Testis (tissue), 2 donors: ENCODE measurements at regions not wholly inside any gene's neighbourhood (a gene's known extent, or its start where the extent isn't known, plus 50 kb on each side); places are given as distances from the start of the nearest gene placed in this dataset.

Experiments used
- DNase-seq: peaks from one replicate; pipeline ENCODE4 v3.0.0-alpha.2; 2019
- H3K27ac ChIP-seq, 2 donors: fragments of 200-600 bp; sonication (generic); one replicate each; pipeline ENCODE4 v1.5.1; 2019
- H3K27me3 ChIP-seq: fragments of 200-600 bp; sonication (generic); one replicate; pipeline ENCODE4 v1.5.1; 2019
- H3K36me3 ChIP-seq: fragments of 200-600 bp; sonication (generic); one replicate; pipeline ENCODE4 v1.5.1; 2017; ENCODE audit warnings: low read depth; ENCODE audit errors: missing control alignments
- H3K4me1 ChIP-seq: fragments of 200-600 bp; sonication (generic); one replicate; pipeline ENCODE4 v1.5.1; 2019
- H3K4me3 ChIP-seq, 2 donors: fragments of 200-600 bp; sonication (generic); one replicate each; pipeline ENCODE4 v1.5.1; 2017 to 2019
- H3K9me3 ChIP-seq: fragments of 200-600 bp; sonication (generic); one replicate; pipeline ENCODE4 v1.5.1; 2017
- POLR2A ChIP-seq: fragments of 450-650 bp; IDR thresholded peaks from one replicate; pipeline ENCODE4 v1.6.1; 2017; ENCODE audit warnings: antibody characterized with exemption, mild to moderate bottlenecking, moderate library complexity
- WGBS, 2 donors: methylation state at CpG; one replicate each; pipeline ENCODE4 v1.1.5; 2018; 5-methylcytosine and 5-hydroxymethylcytosine counted together
- intact Hi-C: fragments of 100-400 bp; cut with DNase I; formaldehyde crosslinking; loops from one replicate; pipeline ENCODE4 v1.15.1; 2023; ENCODE audit warnings: low total_unique reads
- TF ChIP-seq, protein P1 (sequence below), 3 experiments: fragments of 450-650 bp in 2 of 3; fragments of 200-600 bp in 1 of 3; sonication (generic) in 1 of 3; IDR thresholded peaks; one replicate each; pipeline ENCODE4 v1.5.1; 2016 to 2019; ENCODE audit warnings: antibody characterized with exemption in 3 of 3, mild to moderate bottlenecking in 2 of 3, moderate library complexity in 1 of 3

DNA sequence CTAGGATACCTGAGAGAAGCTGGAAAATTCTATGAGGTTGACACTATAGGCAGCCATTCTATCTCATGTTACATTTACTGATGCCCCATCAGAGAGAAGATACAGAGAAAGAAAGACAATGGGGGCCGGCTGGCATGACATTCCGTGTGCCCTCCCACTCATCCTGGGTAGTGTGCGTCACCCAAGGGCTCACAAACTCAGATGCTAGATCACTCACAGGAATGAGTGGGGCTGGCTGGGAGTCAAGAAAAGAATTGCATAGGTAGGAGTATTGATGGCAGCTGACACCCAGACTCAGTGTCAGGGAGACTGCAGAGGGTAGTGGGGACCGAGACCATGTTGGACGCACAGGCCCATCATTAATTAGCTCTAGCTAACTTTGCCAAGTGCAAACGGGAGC, 1113.5 kb upstream of the AUTS2 start:
- H3K4me1 ChIP-seq = no peaks in the 10 kb centered on the region
- no peak for DNase-seq
- no peak overlapping the region for H3K4me3 ChIP-seq
- H3K27ac ChIP-seq = no peak overlapping the region
- no peaks in the 10 kb centered on the region for H3K36me3 ChIP-seq
- TF ChIP-seq, protein P1, sequence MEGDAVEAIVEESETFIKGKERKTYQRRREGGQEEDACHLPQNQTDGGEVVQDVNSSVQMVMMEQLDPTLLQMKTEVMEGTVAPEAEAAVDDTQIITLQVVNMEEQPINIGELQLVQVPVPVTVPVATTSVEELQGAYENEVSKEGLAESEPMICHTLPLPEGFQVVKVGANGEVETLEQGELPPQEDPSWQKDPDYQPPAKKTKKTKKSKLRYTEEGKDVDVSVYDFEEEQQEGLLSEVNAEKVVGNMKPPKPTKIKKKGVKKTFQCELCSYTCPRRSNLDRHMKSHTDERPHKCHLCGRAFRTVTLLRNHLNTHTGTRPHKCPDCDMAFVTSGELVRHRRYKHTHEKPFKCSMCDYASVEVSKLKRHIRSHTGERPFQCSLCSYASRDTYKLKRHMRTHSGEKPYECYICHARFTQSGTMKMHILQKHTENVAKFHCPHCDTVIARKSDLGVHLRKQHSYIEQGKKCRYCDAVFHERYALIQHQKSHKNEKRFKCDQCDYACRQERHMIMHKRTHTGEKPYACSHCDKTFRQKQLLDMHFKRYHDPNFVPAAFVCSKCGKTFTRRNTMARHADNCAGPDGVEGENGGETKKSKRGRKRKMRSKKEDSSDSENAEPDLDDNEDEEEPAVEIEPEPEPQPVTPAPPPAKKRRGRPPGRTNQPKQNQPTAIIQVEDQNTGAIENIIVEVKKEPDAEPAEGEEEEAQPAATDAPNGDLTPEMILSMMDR (IDR thresholded peaks at IDR 0.05) = no peak
- TF ChIP-seq POLR2A = no peak
- intact Hi-C loops = no loop called here
- no peaks in the 10 kb centered on the region for H3K27me3 ChIP-seq
- no peaks in the 10 kb centered on the region for H3K9me3 ChIP-seq
- WGBS, 2 donors = 83 to 88% methylated on average over 6 of the region's 6 CpGs

DNA sequence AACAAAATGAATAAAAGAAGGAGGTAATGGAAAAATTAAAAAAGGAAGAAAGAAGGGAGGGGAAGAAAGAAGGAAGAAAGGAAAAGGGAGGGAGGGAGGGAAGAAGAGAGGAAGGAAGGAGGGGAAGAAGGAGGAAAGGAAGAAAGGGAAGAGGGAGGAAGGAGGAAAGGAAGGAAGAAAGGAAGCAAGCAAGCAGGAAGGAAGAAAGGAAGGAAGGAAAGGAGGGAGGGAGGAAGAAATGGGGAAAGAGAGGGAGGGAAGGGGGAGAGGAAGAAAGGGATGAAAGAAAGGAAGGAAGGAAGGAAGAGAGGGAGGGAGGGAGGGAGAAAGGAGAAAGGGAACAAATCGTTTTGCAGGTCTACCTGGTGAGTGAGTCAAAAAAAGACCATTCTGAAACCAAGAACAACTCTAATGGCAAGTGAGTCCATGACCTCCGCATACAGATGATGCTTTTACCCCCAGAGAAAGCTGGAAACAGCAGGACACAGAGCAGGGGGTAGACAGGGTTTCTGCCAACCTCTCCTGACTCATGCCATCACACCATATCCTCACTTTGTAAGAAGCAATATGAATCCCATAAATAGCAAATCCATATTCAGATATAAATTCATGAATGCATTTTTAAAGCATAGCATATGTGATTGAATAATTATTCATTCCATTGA, 1112.9 kb upstream of the AUTS2 start:
- H3K36me3 ChIP-seq = no peaks in the 10 kb centered on the region
- WGBS, 2 donors = 79 to 81% methylated on average over 2 of the region's 2 CpGs
- DNase-seq = no peak
- H3K27me3 ChIP-seq = no peaks in the 10 kb centered on the region
- no peaks in the 10 kb centered on the region for H3K9me3 ChIP-seq
- intact Hi-C loops = no loop called here
- no peak for TF ChIP-seq POLR2A
- TF ChIP-seq, protein P1 (IDR thresholded peaks at IDR 0.05) = no peak
- no peaks in the 10 kb centered on the region for H3K4me1 ChIP-seq
- no peak overlapping the region for H3K27ac ChIP-seq
- no peak overlapping the region for H3K4me3 ChIP-seq

DNA sequence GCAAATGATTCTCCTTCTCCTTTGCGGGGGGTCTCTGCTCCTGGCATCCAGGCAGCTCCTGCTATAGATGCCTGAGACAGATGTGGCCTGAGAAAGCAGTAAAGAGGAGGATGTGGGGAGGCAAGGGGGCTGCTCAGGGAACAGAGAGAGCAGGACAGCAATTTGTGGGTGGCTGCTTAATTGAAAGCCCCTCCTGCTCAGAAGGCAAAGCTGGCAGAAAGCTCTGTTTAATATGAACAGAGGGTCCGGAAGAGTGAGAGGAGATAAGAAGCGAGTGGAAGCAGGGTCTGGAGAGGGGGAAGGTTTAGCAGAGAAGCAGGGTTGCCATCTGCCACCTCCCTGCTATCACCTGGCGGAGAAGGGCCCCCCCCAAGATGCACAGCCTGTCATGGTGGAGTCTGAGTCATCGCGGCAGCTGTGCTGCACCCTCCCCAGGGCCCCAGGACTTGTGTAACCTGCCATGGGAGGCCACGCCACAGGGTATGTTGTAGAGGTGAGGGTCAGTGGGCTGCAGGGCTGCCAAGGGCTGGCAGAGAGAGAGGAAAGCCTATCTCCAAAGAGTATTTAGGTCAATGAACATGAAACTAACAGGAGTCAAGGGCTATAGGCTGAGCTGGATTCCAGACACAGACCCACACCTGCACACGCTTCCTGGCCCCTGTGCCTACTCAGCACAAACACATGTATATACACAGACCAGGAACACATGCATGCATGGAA, 1109.8 kb upstream of the AUTS2 start:
- DNase-seq = no peak
- WGBS, 2 donors = 62 to 72% methylated on average over 8 of the region's 8 CpGs
- intact Hi-C loops = no loop called here
- H3K36me3 ChIP-seq = no peaks in the 10 kb centered on the region
- H3K27ac ChIP-seq = no peak overlapping the region
- no peaks in the 10 kb centered on the region for H3K4me1 ChIP-seq
- H3K9me3 ChIP-seq = no peaks in the 10 kb centered on the region
- no peak overlapping the region for H3K4me3 ChIP-seq
- H3K27me3 ChIP-seq = no peaks in the 10 kb centered on the region
- TF ChIP-seq POLR2A = no peak
- TF ChIP-seq, protein P1 (IDR thresholded peaks at IDR 0.05) = no peak

DNA sequence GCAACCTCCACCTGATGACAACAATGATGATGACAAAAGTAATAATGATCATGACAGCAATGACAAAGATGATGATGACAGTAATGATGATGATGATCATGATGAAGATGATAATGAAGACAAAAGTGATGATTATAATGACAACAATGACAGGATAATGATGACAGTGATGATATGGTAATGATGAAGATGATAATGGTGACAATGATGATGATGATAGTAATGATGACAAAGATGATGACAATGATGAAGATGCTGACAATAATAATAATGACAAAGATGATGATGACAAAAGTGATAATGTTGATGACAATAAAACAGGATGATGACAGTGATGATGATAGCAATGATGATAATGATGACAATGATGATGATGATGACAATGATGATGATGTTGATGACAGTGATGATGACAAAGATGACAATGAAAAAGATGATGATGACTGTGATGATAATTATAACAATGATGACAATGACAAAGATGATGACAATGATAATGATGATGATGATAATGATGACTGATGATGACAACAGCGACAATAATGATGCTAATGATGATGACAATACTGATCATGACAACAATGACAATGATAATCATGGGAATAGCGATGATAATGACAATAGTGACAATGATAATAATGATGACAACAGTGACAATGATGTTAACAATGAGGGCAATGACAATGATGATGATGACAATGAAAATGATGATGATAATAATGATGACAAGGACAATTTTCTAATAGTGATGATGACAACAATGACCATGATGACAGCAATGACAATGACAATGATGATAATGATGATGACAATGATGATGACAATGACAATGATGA, 1106.5 kb upstream of the AUTS2 start:
- no peak for DNase-seq
- H3K4me1 ChIP-seq = no peaks in the 10 kb centered on the region
- no peaks in the 10 kb centered on the region for H3K36me3 ChIP-seq
- intact Hi-C loops = no loop called here
- no peaks in the 10 kb centered on the region for H3K27me3 ChIP-seq
- TF ChIP-seq, protein P1 (IDR thresholded peaks at IDR 0.05) = no peak
- no peak for TF ChIP-seq POLR2A
- no peak overlapping the region for H3K27ac ChIP-seq
- WGBS, 2 donors = 89 to 93% methylated on average over 2 of the region's 2 CpGs
- no peaks in the 10 kb centered on the region for H3K9me3 ChIP-seq
- H3K4me3 ChIP-seq = no peak overlapping the region
